CD14-positive monocyte (primary cell): ENCODE measurements at regions not wholly inside any gene's neighbourhood (a gene's known extent, or its start where the extent isn't known, plus 50 kb on each side); places are given as distances from the start of the nearest gene placed in this dataset.

ENCODE experiments used
- DNase-seq, 3 donors: peaks; one replicate each; pipeline ENCODE4 v3.0.0-alpha.2; 2011 to 2022
- H2AFZ ChIP-seq: 2 replicates; pipeline ENCODE4 v1.6.0; 2012; ENCODE audit warnings: mild to moderate bottlenecking, low read depth, low read length, inconsistent platforms; ENCODE audit not compliant: insufficient read depth, poor library complexity, severe bottlenecking
- H3K27ac ChIP-seq, 2 donors: 1 replicate in 1 of 2; 2 replicates in 1 of 2; pipeline ENCODE4 v1.5.1; 2012 to 2013; ENCODE audit warnings: low read length in 2 of 2, control low read depth in 1 of 2, inconsistent platforms in 1 of 2, low read depth in 1 of 2, mild to moderate bottlenecking in 1 of 2
- H3K27me3 ChIP-seq, 2 donors: one replicate each; pipeline versions ENCODE4 v1.6.0 to v1.6.1; 2011 to 2013; ENCODE audit warnings: low read length in 2 of 2; ENCODE audit not compliant: control insufficient read depth in 2 of 2, insufficient read depth in 2 of 2
- H3K36me3 ChIP-seq, 2 donors: replicated peaks in 1 of 2; 1 replicate in 1 of 2; 2 replicates in 1 of 2; pipeline versions ENCODE4 v1.5.1 to v1.6.1; 2012 to 2013; ENCODE audit warnings: low read length in 2 of 2, control low read depth in 1 of 2, inconsistent platforms in 1 of 2, mild to moderate bottlenecking in 1 of 2; ENCODE audit not compliant: insufficient read depth in 2 of 2, control insufficient read depth in 1 of 2
- H3K4me1 ChIP-seq, 2 donors: 1 replicate in 1 of 2; 2 replicates in 1 of 2; pipeline versions ENCODE4 v1.5.1 to v1.6.1; 2012 to 2013; ENCODE audit warnings: low read length in 2 of 2, control low read depth in 1 of 2, inconsistent platforms in 1 of 2, mild to moderate bottlenecking in 1 of 2, moderate library complexity in 1 of 2; ENCODE audit not compliant: insufficient read depth in 2 of 2, control insufficient read depth in 1 of 2
- H3K4me2 ChIP-seq: replicated peaks from 2 replicates; pipeline ENCODE3; 2012; ENCODE audit warnings: low read length, moderate library complexity, mild to moderate bottlenecking; ENCODE audit not compliant: poor library complexity, severe bottlenecking; ENCODE audit errors: extremely low read depth
- H3K4me3 ChIP-seq, 3 experiments: fragments of 200-600 bp in 1 of 3; sonication (generic) in 1 of 3; replicated peaks in 1 of 3; 1 replicate in 2 of 3; 2 replicates in 1 of 3; pipeline ENCODE4 v1.5.1; 2011 to 2013; ENCODE audit warnings: low read length in 3 of 3, mild to moderate bottlenecking in 3 of 3, control low read depth in 2 of 3, low read depth in 2 of 3, inconsistent platforms in 1 of 3, moderate library complexity in 1 of 3
- H3K79me2 ChIP-seq: 2 replicates; pipeline ENCODE4 v1.6.0; 2012; ENCODE audit warnings: mild to moderate bottlenecking, control low read depth, inconsistent platforms, low read length, moderate library complexity; ENCODE audit not compliant: insufficient read depth
- H3K9ac ChIP-seq: 2 replicates; pipeline ENCODE4 v1.6.0; 2017; ENCODE audit warnings: low read length, mild to moderate bottlenecking; ENCODE audit not compliant: insufficient read depth, poor library complexity, severe bottlenecking
- H3K9me3 ChIP-seq, 2 donors: replicated peaks in 1 of 2; 1 replicate in 1 of 2; 2 replicates in 1 of 2; pipeline versions ENCODE4 v1.5.1 to v1.6.1; 2012 to 2013; ENCODE audit warnings: low read length in 2 of 2, control low read depth in 1 of 2; ENCODE audit not compliant: control insufficient read depth in 1 of 2, insufficient read depth in 1 of 2
- H4K20me1 ChIP-seq: 2 replicates; pipeline ENCODE4 v1.6.0; 2012; ENCODE audit warnings: mild to moderate bottlenecking, low read length, control low read depth, moderate library complexity; ENCODE audit not compliant: insufficient read depth
- H3K27ac Mint-ChIP-seq, 7 donors: one replicate each; pipeline ENCODE4 v1.8.0; 2020; ENCODE audit warnings: mild to moderate bottlenecking in 7 of 7, mixed read lengths in 7 of 7, moderate library complexity in 6 of 7, inconsistent platforms in 2 of 7
- H3K27me3 Mint-ChIP-seq, 3 donors: one replicate each; pipeline ENCODE4 v1.8.0; 2021 to 2022; ENCODE audit warnings: low read depth in 3 of 3, mild to moderate bottlenecking in 3 of 3, mixed read lengths in 3 of 3, moderate library complexity in 3 of 3, inconsistent platforms in 1 of 3
- H3K36me3 Mint-ChIP-seq, 2 donors: one replicate each; pipeline ENCODE4 v1.8.0; 2020; ENCODE audit warnings: mixed read lengths in 2 of 2, inconsistent platforms in 1 of 2, mild to moderate bottlenecking in 1 of 2
- H3K4me1 Mint-ChIP-seq: one replicate; pipeline ENCODE4 v1.8.0; 2020; ENCODE audit warnings: mild to moderate bottlenecking, mixed read lengths
- H3K4me3 Mint-ChIP-seq, 2 donors: one replicate each; pipeline ENCODE4 v1.8.0; 2020; ENCODE audit warnings: mild to moderate bottlenecking in 2 of 2, mixed read lengths in 2 of 2, moderate library complexity in 1 of 2
- H3K9me3 Mint-ChIP-seq, 7 donors: one replicate each; pipeline ENCODE4 v1.8.0; 2020 to 2022; ENCODE audit warnings: mixed read lengths in 7 of 7, mild to moderate bottlenecking in 6 of 7, moderate library complexity in 6 of 7, inconsistent platforms in 2 of 7
- CTCF ChIP-seq: fragments of 200-600 bp; IDR thresholded peaks from one replicate; pipeline ENCODE4 v1.8.0; 2022; ENCODE audit warnings: antibody characterized with exemption, mild to moderate bottlenecking
- WGBS: methylation state at CpG from one replicate; pipeline ENCODE4 v1.1.5; 2013; ENCODE audit warnings: missing lambda C conversion rate; ENCODE audit not compliant: insufficient coverage; 5-methylcytosine and 5-hydroxymethylcytosine counted together
- intact Hi-C, 2 donors: fragments of 100-400 bp; cut with micrococcal nuclease; formaldehyde crosslinking; loops; one replicate each; pipeline versions ENCODE4 v1.15.0 to v1.15.1; 2023

GRCh38 chr3:132880986-132881385, 157.2 kb upstream of the TMEM108 start:
- no peaks in the 10 kb centered on the region for H3K9me3 ChIP-seq
- H3K27me3 ChIP-seq = no peaks in the 10 kb centered on the region
- intact Hi-C loops = no loop called here
- H3K4me3 Mint-ChIP-seq = no peak overlapping the region
- no peaks in the 10 kb centered on the region for H3K79me2 ChIP-seq
- no peak overlapping the region for H3K4me2 ChIP-seq
- no peak overlapping the region for H3K27ac ChIP-seq
- H3K36me3 ChIP-seq = no peaks in the 10 kb centered on the region
- H3K36me3 Mint-ChIP-seq = no peaks in the 10 kb centered on the region
- 100% methylated on average over 1 of the region's 1 CpG for WGBS
- H3K27ac Mint-ChIP-seq = no peak overlapping the region
- H2AFZ ChIP-seq = no peak overlapping the region
- no peaks in the 10 kb centered on the region for H4K20me1 ChIP-seq
- peaks cover 0 to 3% (median 3%) of the 10 kb centered on the region in 7 donors for H3K9me3 Mint-ChIP-seq
- H3K9ac ChIP-seq = no peak overlapping the region
- no peak for DNase-seq
- H3K4me1 Mint-ChIP-seq = no peaks in the 10 kb centered on the region
- H3K27me3 Mint-ChIP-seq = peaks cover 0 to 5% (median 4%) of the 10 kb centered on the region in 3 donors
- no peak overlapping the region for H3K4me3 ChIP-seq
- no peaks in the 10 kb centered on the region for H3K4me1 ChIP-seq
- TF ChIP-seq CTCF = no peak

DNA sequence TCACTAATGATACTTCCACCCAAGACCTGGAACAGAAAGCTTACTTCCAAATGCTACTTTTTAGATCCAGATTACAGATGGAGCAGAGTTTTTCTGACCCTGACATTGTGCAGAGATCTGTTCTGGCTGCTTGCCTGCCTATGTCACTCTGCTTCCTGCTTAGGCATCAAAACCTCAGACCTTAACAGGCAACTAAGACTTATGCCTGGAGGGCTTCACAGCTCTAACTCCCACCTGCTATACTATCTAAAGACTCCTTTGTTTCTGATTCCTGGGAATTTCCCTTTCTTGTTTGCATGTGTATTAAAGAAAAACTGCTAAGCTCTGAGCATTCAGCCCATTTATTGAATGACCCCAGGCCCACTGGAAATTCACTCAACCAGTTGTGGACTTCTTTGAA, 157.4 kb upstream of the NPHP3 start:
- Histone ChIP-seq H3K4me2 (no peak overlapping the region), H3K9ac (no peak overlapping the region), H3K4me1 (no peaks in the 10 kb centered on the region), H3K27me3 (no peaks in the 10 kb centered on the region), H2AFZ (no peak overlapping the region), H3K79me2 (no peaks in the 10 kb centered on the region), H3K9me3 (no peaks in the 10 kb centered on the region), H3K4me3 (no peak overlapping the region), H4K20me1 (no peaks in the 10 kb centered on the region), H3K36me3 (no peaks in the 10 kb centered on the region), H3K27ac (no peak overlapping the region)
- intact Hi-C loops = no loop called here
- no peak for DNase-seq
- Mint-ChIP-seq H3K4me1 (no peaks in the 10 kb centered on the region), H3K9me3 (peaks cover 0 to 5% (median 3%) of the 10 kb centered on the region in 7 donors), H3K27me3 (peaks cover 0 to 5% (median 4%) of the 10 kb centered on the region in 3 donors), H3K27ac (no peak overlapping the region), H3K36me3 (no peaks in the 10 kb centered on the region), H3K4me3 (no peak overlapping the region)
- no peak for TF ChIP-seq CTCF
